AG04449 (cell line): ENCODE measurements at regions not wholly inside any gene's neighbourhood (a gene's known extent, or its start where the extent isn't known, plus 50 kb on each side); places are given as distances from the start of the nearest gene placed in this dataset.
"Not testable (repeated sequence)": the region's sequence is repeated elsewhere in the genome, so short reads cannot be mapped to it uniquely, and the experiment has no call there.

ENCODE experiments used
- CTCF ChIA-PET: fragments of 350-600 bp; formaldehyde crosslinking; extraction: SDS; loops from one replicate; lab custom pipeline; 2021; ENCODE audit warnings: antibody characterized with exemption; lab: Yijun Ruan, JAX
- POLR2A ChIA-PET: fragments of 400-600, 350-600 bp; formaldehyde crosslinking; extraction: SDS; loops from one replicate; lab custom pipeline; 2020; ENCODE audit warnings: antibody characterized with exemption, inconsistent platforms; lab: Yijun Ruan, JAX
- DNase-seq: peaks from one replicate; pipeline ENCODE4 v3.0.0-alpha.2; 2010; ENCODE audit warnings: low read depth, low spot score
- H3K4me3 ChIP-seq: 2 replicates; pipeline ENCODE4 v1.5.1; 2011; ENCODE audit warnings: low read depth, mild to moderate bottlenecking, control low read depth, low read length
- CTCF ChIP-seq: IDR thresholded peaks from one replicate; pipeline ENCODE4 v1.5.1; 2011; ENCODE audit warnings: mild to moderate bottlenecking, moderate library complexity, low read length, control low read depth, inconsistent platforms; ENCODE audit not compliant: insufficient read depth; ENCODE audit errors: missing control alignments

- CTCF ChIA-PET = no interaction called here
These were observed 179.4 kb upstream of the TAB2 start for GRCh38 chr6:149138089-149138488.

GRCh38 chr6:149138699-149139294, 178.7 kb upstream of the TAB2 start:
- no peak overlapping the region for H3K4me3 ChIP-seq
- DNase-seq = no peak
- POLR2A ChIA-PET = no interaction called here
- TF ChIP-seq CTCF = no peak
- CTCF ChIA-PET = no interaction called here

More at GRCh38 chr6:149138089-149138488, 179.4 kb upstream of the TAB2 start:
- DNase-seq = no peak
- no peak for TF ChIP-seq CTCF
- POLR2A ChIA-PET = no interaction called here
- H3K4me3 ChIP-seq = no peak overlapping the region

GRCh38 chr6:149139782-149140136, 177.8 kb upstream of the TAB2 start:
- DNase-seq = no peak
- H3K4me3 ChIP-seq = no peak overlapping the region
- ChIA-PET CTCF (no interaction called here), POLR2A (no interaction called here)
- TF ChIP-seq CTCF = no peak

- no peak overlapping the region for H3K4me3 ChIP-seq
- ChIA-PET CTCF (no interaction called here), POLR2A (no interaction called here)
- no peak for DNase-seq
- no peak for TF ChIP-seq CTCF
These were observed 177.2 kb upstream of the TAB2 start for GRCh38 chr6:149140137-149140909.

GRCh38 chr6:149140910-149141290, 176.6 kb upstream of the TAB2 start:
- no peak for TF ChIP-seq CTCF
- ChIA-PET POLR2A (no interaction called here), CTCF (no interaction called here)
- no peak for DNase-seq
- no peak overlapping the region for H3K4me3 ChIP-seq

GRCh38 chr6:149142924-149143429, 174.5 kb upstream of the TAB2 start:
- DNase-seq = no peak
- POLR2A ChIA-PET = no interaction called here
- CTCF ChIA-PET = no interaction called here
- H3K4me3 ChIP-seq = no peak overlapping the region
- TF ChIP-seq CTCF = no peak

GRCh38 chr6:149145800-149146199, 171.7 kb upstream of the TAB2 start:
- H3K4me3 ChIP-seq, DNase-seq, POLR2A ChIA-PET: not testable (repeated sequence)
- CTCF ChIA-PET = interaction anchor here (1.0 kb wide), 1 partner anchor 52 kb away, joined by 3 read pairs; no protein-coding TSS in a partner anchor
